ENCODE measurements at regions not wholly inside any gene's neighbourhood (a gene's known extent, or its start where the extent isn't known, plus 50 kb on each side); places are given as distances from the start of the nearest gene placed in this dataset.

DNA sequence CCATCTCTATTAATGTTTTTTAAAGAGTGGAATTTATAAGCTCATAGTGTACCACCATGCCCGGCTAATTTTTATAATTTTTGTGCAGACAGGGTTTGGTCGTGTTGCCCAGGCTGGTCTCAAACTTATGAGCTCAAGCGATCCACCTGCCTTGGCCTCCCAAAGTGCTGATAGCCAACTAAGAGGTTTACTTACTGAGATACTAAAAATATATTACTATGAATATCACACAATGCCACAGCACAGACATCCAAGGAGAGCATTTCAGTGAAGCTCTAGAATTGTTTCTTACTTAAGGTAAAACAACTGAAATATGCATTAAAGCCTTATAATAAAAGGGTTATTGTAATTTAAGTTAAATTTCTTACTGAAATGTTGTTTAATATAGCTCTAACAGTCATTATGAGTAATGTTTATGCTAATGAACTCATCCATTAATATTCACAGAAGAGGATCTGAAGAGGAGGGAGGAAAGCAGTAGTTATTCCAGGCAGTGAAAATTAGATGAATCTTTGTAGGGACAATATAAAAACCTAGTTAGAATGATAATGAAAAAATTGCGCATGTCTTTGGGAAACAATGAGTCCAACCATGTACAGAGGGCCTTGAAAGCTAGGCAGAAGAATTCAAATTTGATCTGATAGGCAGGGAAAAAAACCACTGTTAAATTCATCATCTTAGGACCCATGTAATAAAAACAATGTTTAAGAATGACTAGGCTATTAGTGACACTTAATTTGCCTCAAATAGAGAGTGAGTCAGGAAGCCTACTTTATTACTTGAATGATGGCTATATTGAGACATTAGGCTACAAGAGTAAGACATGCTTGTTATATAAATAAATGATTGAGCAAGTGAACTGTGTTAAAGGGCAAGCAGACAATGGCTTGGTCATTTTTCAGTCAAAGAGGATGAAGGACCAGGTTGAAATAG lies 99.2 kb downstream of the SLC41A2 start:
- DNase-seq (ENCODE audit: low read depth in 2 of 2) = no peak

- DNase-seq (ENCODE audit: low read depth in 2 of 2) = no peak
Observed at GRCh38 chr12:104856531-104856930, 101.6 kb downstream of the SLC41A2 start.

GRCh38 chr12:104855599-104855998 lies 102.5 kb downstream of the SLC41A2 start:
- no peak for DNase-seq (ENCODE audit: low read depth in 2 of 2)

DNA sequence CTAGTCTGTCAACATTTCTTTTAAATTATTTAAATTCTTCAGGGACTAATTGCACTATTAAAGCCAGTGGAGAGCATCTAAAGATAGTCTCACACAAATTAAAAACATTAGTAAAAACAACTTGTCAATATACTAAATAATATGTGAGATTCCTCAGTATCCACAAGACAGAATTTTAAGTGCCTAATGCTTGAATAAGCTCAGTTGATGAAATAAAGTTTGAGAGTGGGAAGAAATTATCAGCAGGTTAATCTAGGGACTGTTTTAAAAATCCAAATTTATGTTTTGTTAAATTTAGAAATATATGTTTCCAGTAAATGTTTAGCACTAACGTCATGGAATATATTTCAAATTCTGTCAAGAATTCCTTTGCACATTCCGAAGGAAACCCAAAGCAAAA lies 105.2 kb downstream of the SLC41A2 start:
- DNase-seq (ENCODE audit: low read depth in 2 of 2) = no peak

GRCh38 chr12:104852102-104852501 lies 106.0 kb downstream of the SLC41A2 start:
- no peak for DNase-seq (ENCODE audit: low read depth in 2 of 2)

- no peak for DNase-seq (ENCODE audit: low read depth in 2 of 2)
Observed at GRCh38 chr12:104850781-104851180, 107.3 kb downstream of the SLC41A2 start.

- DNase-seq (ENCODE audit: low read depth in 2 of 2) = no peak
Observed at GRCh38 chr12:104846056-104846767, 111.9 kb downstream of the SLC41A2 start.

- no peak for DNase-seq (ENCODE audit: low read depth in 2 of 2)
Observed at GRCh38 chr12:104844123-104844522, 114.0 kb downstream of the SLC41A2 start.

GRCh38 chr12:104840262-104840661 lies 117.8 kb downstream of the SLC41A2 start:
- no peak for DNase-seq (ENCODE audit: low read depth in 2 of 2)

GRCh38 chr12:104835317-104835716 lies 122.8 kb downstream of the SLC41A2 start:
- DNase-seq (ENCODE audit: low read depth in 2 of 2) = no peak

- no peak for DNase-seq (ENCODE audit: low read depth in 2 of 2)
Observed at GRCh38 chr12:104834607-104835006, 123.5 kb downstream of the SLC41A2 start.

DNA sequence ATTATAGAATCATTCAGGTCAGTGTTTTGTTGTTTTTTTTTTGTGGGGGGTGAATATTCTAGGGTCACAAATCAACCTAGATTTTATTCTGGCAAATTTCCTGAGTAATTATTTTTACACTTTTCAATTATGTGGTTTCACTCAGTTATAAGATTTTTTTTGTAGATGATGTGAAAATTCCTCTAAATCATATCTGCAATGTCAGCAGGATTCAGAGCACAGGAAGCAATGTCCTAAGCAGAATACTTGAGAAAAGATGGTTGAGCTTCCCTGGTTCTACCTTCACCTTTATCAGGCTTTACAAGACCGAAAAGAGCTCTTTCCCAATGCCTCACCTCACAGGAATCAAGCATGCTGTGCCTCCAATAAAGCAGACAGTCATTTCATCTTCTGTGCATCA lies 124.3 kb downstream of the SLC41A2 start:
- no peak for DNase-seq (ENCODE audit: low read depth in 2 of 2)

DNA sequence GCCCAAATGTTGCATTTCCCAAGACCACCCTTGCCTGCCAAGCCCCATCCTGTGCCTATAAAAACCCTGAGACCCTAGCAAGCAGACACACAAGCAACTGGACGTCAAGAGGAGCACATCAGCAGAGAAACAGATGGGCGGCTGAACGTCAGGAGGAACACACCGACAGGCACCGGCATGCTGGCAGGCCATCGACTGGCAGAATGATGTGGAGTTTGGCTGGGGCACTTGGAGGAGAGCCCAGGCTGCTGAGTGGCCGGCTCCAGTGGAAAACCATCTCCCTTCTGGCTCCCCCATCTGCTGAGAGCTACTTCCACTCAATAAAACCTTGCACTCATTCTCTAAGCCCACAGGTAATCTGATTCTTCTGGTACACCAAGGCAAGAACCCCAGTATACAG lies 130.1 kb downstream of the SLC41A2 start:
- no peak for DNase-seq (ENCODE audit: low read depth in 2 of 2)

DNA sequence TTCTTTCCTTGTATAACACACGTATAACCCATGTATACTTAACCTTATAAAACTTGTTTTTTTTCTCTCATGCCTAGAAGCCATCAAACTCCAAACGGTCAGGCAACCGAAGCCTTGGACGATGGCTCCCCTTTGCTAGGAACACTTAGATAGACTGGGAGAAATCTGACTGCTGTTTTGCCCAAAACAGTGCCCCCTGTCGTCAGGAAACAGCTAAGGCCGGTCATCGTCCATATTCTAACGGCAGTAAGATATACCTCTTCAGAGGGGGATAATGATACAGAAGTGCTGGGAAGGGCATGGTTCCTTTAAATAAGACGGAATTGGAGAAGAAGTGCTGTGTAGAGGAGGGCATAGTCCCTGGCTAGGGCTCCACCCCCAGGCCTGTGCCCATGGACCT lies 130.5 kb downstream of the SLC41A2 start:
- peak; percentile 23 to 47 for DNase-seq (ENCODE audit: low read depth in 2 of 2)

DNA sequence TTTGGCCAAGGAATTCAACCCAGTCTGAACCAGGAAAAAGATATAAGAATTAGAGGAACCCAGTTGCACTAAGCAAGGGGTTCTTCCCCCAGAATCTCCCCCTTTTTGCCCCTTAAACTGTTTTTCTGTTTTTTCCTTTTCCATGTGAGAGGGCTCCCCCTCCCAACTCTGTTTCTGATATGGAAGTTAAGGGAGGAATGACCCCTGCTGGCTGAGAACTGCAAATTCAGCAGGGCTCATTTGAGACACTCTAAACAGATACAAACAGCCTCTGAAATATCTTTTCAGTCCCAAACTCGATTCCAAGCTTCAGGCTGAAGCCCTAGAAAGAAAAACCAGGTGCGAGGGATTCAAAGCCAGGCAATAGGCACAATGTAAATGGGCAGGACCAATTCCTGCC lies 132.7 kb downstream of the SLC41A2 start:
- DNase-seq (ENCODE audit: low read depth in 2 of 2) = peak; percentile 5 to 53

GRCh38 chr12:104823985-104824461 lies 134.1 kb downstream of the SLC41A2 start:
- no peak for DNase-seq (ENCODE audit: low read depth in 2 of 2)

DNA sequence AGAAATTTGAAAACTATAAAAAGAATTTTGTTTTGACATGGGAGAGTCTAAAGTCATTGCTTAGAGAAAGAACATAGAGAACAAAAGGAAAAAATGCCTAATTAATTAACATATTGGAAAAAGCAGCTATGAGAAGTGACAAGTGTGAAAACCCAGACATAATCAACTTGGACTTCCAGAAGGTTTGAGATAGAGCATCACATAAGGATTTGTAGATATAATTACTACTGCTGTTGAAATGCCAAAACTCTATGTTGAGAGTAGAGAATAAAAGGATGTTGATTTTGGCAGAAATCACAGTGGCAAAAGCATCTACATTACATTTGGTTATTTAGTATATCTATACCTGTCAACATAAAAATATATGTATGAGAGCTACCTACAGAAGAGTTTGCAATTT lies 135.1 kb downstream of the SLC41A2 start:
- peak in 1 of 2 donors; percentile 20 for DNase-seq (ENCODE audit: low read depth in 2 of 2)

DNA sequence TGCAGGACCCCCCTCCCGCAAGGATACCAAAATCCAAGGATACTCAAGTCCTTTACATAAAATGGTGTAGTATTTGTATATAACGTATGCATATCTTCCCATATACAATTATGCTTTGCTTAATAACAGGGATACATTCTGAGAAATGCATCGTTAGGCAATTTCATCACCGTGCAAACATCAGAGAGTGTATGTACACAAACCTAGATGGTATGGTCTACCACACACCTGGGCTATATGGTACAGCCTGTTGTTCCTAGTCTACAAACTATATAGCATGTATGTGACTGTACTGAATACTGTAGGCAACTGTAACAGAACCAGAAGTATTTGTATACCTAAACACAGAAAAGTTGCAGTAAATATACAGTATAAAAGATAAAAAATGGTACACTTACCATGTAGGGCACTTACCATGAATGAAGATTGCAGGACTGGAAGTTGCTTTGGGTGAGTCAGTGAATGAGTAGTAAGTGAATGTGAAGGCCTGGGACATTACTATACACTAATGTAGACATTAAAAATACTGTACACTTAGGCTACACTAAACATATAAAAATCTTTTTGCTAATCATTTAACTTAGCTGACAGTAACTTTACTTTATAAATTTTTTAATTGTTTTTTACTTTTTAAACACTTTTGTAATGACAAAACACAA lies 141.1 kb downstream of the SLC41A2 start:
- DNase-seq (ENCODE audit: low read depth in 2 of 2) = no peak

- DNase-seq (ENCODE audit: low read depth in 2 of 2) = no peak
Observed at GRCh38 chr12:104815935-104816334, 142.2 kb downstream of the SLC41A2 start.

DNA sequence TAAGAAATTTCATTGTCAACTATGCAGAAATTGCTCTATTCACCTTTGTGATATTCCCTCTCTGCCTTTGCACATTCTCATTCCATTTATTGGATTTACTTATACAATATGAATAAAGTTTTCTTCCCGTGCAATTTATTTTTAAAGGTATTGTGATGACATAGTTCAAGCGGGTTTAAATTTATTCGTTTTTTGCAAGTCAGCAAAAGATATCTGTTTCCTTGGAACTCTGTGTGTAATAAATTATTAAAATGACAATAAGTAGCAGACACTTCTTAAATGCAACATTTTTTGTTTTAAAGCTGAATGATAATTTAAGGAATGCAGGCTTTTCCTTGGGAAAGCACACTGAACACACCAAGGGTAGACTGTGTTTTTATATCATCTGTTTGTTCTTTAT lies 143.1 kb downstream of the SLC41A2 start:
- no peak for DNase-seq (ENCODE audit: low read depth in 2 of 2)

Data from lung microvascular endothelial cell (primary cell).